ENCODE measurements at regions not wholly inside any gene's neighbourhood (a gene's known extent, or its start where the extent isn't known, plus 50 kb on each side); places are given as distances from the start of the nearest gene placed in this dataset.
"Not testable (repeated sequence)": the region's sequence is repeated elsewhere in the genome, so short reads cannot be mapped to it uniquely, and the experiment has no call there.

- no peak overlapping the region for H2AK5ac ChIP-seq (ENCODE audit: insufficient read length, low read length)
- H3T11ph ChIP-seq (ENCODE audit: low read length) = no peak overlapping the region
- DNase-seq = no peak
- Mint-ChIP-seq H3K36me3 (ENCODE audit: insufficient read depth in 1 of 3, low read depth in 3 of 3) (peaks cover 0 to 8% (median 0%) of the 10 kb centered on the region in 3 experiments; a peak in 3 of 7 replicates), H3K4me3 (no peak overlapping the region), H3K9me3 (peaks cover 7 to 9% of the 10 kb centered on the region in 2 experiments; a peak in 3 of 5 replicates), H3K27me3 (ENCODE audit: low read depth) (no peaks in the 10 kb centered on the region; the same call in 1 of the 2 replicates), H3K27ac (no peak overlapping the region), H3K4me1 (no peaks in the 10 kb centered on the region)
- no peak overlapping the region for H2AFZ ChIP-seq (ENCODE audit: low read length)
- no peak overlapping the region for H3K4ac ChIP-seq (ENCODE audit: low read depth, low read length)
- no peaks in the 10 kb centered on the region for H4K20me1 ChIP-seq (ENCODE audit: control insufficient read depth, insufficient read depth, insufficient read length)
- no peak overlapping the region for H2BK12ac ChIP-seq (ENCODE audit: insufficient read length, low read depth, low read length)
- no peak overlapping the region for H3K27ac ChIP-seq (ENCODE audit: insufficient read length, low read depth, low read length)
- no peak overlapping the region for H4K8ac ChIP-seq (replicated peaks; ENCODE audit: insufficient read length, low read depth, low read length)
- H3K27me3 ChIP-seq (ENCODE audit: insufficient read depth, low read length) = no peaks in the 10 kb centered on the region
- no peak overlapping the region for H3K18ac ChIP-seq (ENCODE audit: insufficient read length, low read depth, low read length)
- H2BK15ac ChIP-seq (ENCODE audit: low read depth, low read length) = no peak overlapping the region
- no peak overlapping the region for H3K4me2 ChIP-seq (ENCODE audit: insufficient read depth, insufficient read length, low read length)
- no peak overlapping the region for H3K14ac ChIP-seq (ENCODE audit: insufficient read depth, low read length)
- H3K23ac ChIP-seq (ENCODE audit: insufficient read length, low read depth, low read length) = no peak overlapping the region
- H3K79me1 ChIP-seq (ENCODE audit: insufficient read depth, low read depth, low read length, poor library complexity, severe bottlenecking) = no peaks in the 10 kb centered on the region
- no peak overlapping the region for H4K91ac ChIP-seq (ENCODE audit: insufficient read length, low read depth, low read length)
- H2BK120ac ChIP-seq (ENCODE audit: low read depth, low read length, poor library complexity, severe bottlenecking) = no peak overlapping the region
- no CpG with 5 or more reads among the region's 3 CpGs for WGBS (ENCODE audit: extremely low coverage, insufficient read length, low lambda C conversion rate)
- H3K9ac ChIP-seq (ENCODE audit: extremely low read depth, insufficient read length, low read length) = no peak overlapping the region
- no peaks in the 10 kb centered on the region for H3K23me2 ChIP-seq (ENCODE audit: insufficient read length, low read depth, low read length, poor library complexity, severe bottlenecking)
- H2BK5ac ChIP-seq (ENCODE audit: insufficient read length, low read length) = no peak overlapping the region
- H3K79me2 ChIP-seq (ENCODE audit: insufficient read depth, low read length) = no peaks in the 10 kb centered on the region
- no peak overlapping the region for H2BK20ac ChIP-seq (ENCODE audit: low read depth, low read length, poor library complexity, severe bottlenecking)
- TF ChIP-seq, protein P1, sequence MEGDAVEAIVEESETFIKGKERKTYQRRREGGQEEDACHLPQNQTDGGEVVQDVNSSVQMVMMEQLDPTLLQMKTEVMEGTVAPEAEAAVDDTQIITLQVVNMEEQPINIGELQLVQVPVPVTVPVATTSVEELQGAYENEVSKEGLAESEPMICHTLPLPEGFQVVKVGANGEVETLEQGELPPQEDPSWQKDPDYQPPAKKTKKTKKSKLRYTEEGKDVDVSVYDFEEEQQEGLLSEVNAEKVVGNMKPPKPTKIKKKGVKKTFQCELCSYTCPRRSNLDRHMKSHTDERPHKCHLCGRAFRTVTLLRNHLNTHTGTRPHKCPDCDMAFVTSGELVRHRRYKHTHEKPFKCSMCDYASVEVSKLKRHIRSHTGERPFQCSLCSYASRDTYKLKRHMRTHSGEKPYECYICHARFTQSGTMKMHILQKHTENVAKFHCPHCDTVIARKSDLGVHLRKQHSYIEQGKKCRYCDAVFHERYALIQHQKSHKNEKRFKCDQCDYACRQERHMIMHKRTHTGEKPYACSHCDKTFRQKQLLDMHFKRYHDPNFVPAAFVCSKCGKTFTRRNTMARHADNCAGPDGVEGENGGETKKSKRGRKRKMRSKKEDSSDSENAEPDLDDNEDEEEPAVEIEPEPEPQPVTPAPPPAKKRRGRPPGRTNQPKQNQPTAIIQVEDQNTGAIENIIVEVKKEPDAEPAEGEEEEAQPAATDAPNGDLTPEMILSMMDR (conservative IDR thresholded peaks at IDR 0.05) = no peak
- no peak overlapping the region for H4K5ac ChIP-seq (ENCODE audit: insufficient read length, low read depth, low read length)
- H3K9me3 ChIP-seq (ENCODE audit: control insufficient read depth, low read depth, low read length) = no peaks in the 10 kb centered on the region
- H3K4me1 ChIP-seq (ENCODE audit: insufficient read depth, low read length) = no peaks in the 10 kb centered on the region
- no peak overlapping the region for H3K56ac ChIP-seq (ENCODE audit: insufficient read length, low read depth, low read length)
Measured at GRCh38 chr2:57491213-57491612, 555.4 kb upstream of the VRK2 start.

GRCh38 chr2:57493966-57494365 lies 552.6 kb upstream of the VRK2 start:
- not testable (repeated sequence) for H3K4me1 Mint-ChIP-seq; H2BK15ac ChIP-seq (ENCODE audit: low read depth, low read length); H3K9me3 ChIP-seq (ENCODE audit: control insufficient read depth, low read depth, low read length); H2BK120ac ChIP-seq (ENCODE audit: low read depth, low read length, poor library complexity, severe bottlenecking); H4K5ac ChIP-seq (ENCODE audit: insufficient read length, low read depth, low read length); H3K27me3 Mint-ChIP-seq (ENCODE audit: low read depth); H3K9me3 Mint-ChIP-seq; H4K8ac ChIP-seq (replicated peaks; ENCODE audit: insufficient read length, low read depth, low read length); DNase-seq; H3K36me3 Mint-ChIP-seq (ENCODE audit: insufficient read depth in 1 of 3, low read depth in 3 of 3); H2BK20ac ChIP-seq (ENCODE audit: low read depth, low read length, poor library complexity, severe bottlenecking); H3K4ac ChIP-seq (ENCODE audit: low read depth, low read length); H3K79me1 ChIP-seq (ENCODE audit: insufficient read depth, low read depth, low read length, poor library complexity, severe bottlenecking); H3K23ac ChIP-seq (ENCODE audit: insufficient read length, low read depth, low read length); H3K18ac ChIP-seq (ENCODE audit: insufficient read length, low read depth, low read length); H2BK12ac ChIP-seq (ENCODE audit: insufficient read length, low read depth, low read length); H3K4me2 ChIP-seq (ENCODE audit: insufficient read depth, insufficient read length, low read length); H3K27ac Mint-ChIP-seq; H3K23me2 ChIP-seq (ENCODE audit: insufficient read length, low read depth, low read length, poor library complexity, severe bottlenecking); H3K79me2 ChIP-seq (ENCODE audit: insufficient read depth, low read length); H3K14ac ChIP-seq (ENCODE audit: insufficient read depth, low read length); H3K27ac ChIP-seq (ENCODE audit: insufficient read length, low read depth, low read length); H3K27me3 ChIP-seq (ENCODE audit: insufficient read depth, low read length); H2AK5ac ChIP-seq (ENCODE audit: insufficient read length, low read length); H4K91ac ChIP-seq (ENCODE audit: insufficient read length, low read depth, low read length); H3K4me1 ChIP-seq (ENCODE audit: insufficient read depth, low read length); H4K20me1 ChIP-seq (ENCODE audit: control insufficient read depth, insufficient read depth, insufficient read length); H3K4me3 Mint-ChIP-seq; H3T11ph ChIP-seq (ENCODE audit: low read length); H2BK5ac ChIP-seq (ENCODE audit: insufficient read length, low read length); H3K56ac ChIP-seq (ENCODE audit: insufficient read length, low read depth, low read length); H3K9ac ChIP-seq (ENCODE audit: extremely low read depth, insufficient read length, low read length); H2AFZ ChIP-seq (ENCODE audit: low read length)
- no CpG with 5 or more reads among the region's 4 CpGs for WGBS (ENCODE audit: extremely low coverage, insufficient read length, low lambda C conversion rate)

All from H9 (cell line).